GM18519 (cell line): ENCODE measurements at regions not wholly inside any gene's neighbourhood (a gene's known extent, or its start where the extent isn't known, plus 50 kb on each side); places are given as distances from the start of the nearest gene placed in this dataset.

Source experiments
- ATAC-seq: cut with Tn5 transposase; IDR thresholded peaks from one replicate; pipeline ENCODE4 v1.9.1; 2021; ENCODE audit warnings: mild to moderate bottlenecking, moderate library complexity; ENCODE audit not compliant: unreplicated experiment, low FRiP score

DNA sequence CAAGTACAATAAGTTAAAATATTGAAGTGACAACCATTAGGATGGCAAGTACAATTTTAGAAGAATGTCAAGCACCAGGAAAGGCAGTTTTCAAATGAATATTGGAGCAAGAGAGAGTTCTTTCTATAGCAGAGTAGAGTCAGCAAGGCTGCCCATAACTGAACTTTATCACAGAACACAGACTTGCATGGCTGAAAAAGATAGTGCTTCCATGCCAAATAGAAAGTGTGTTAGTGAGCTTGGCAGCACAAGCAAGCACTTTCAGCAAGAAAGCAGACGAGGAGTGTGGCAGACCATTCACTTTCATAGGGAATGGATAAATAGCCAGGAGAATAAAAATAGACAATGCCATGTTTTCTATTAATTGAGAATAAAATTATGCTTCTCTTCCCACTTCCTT, 647.0 kb upstream of the MGAT4C start:
- ATAC-seq: no peak

DNA sequence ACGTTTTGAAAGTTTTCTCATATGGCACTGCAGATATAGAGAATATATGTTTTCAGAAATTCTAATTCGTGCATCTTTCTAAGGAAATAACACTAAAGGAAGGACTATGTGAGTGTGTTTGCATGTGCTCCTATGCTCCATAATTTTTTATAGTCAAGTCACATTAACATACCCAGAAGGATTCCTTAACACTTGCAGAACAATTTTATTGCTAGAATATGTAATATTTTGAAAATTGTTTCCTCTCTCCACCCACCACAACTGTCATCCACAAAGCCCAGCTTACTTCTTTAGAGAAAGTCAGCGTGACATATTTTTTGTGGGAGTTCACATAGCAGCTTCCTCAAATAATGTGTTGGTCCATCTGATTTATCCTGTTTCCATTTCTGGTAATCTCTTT, 604.6 kb upstream of the MGAT4C start:
- ATAC-seq: no peak

DNA sequence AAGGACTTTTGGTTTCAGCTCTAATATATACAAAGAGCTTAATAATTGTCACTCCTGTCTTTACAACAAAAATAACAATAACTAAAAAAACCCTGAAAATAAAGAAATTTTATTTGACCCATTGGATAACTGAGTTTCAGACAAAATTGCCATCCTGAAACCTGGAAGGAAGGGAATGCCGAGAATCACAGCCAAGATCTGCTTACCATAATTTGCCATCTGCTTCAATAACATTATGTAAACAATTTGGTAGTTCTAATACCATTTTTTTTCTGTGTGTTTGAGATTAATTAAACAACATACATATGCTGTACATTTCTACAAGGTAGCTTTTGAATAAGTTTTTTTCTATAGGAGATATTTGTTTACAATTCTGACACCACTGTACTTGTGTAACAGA, 596.3 kb upstream of the MGAT4C start:
- ATAC-seq: no peak

DNA sequence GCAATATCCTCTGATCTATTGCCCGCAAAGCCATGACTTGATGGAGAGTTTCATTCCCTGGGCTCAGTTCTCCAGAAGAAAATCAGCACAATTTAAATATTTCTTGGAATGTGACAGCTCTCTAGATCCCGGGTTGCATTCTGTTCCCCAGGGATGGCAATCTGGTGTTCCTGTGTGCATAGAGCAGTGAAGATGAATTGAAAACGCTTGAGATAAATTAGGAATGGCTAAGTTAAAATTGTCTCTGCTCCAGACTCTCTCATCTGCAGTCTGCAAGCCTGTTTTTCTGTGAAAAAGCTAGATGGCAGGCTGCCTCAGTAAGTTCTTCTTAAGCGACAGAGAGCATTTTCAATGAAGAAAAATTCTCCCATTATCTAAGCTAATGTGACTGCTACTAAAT, 582.5 kb upstream of the MGAT4C start:
- ATAC-seq: no peak

DNA sequence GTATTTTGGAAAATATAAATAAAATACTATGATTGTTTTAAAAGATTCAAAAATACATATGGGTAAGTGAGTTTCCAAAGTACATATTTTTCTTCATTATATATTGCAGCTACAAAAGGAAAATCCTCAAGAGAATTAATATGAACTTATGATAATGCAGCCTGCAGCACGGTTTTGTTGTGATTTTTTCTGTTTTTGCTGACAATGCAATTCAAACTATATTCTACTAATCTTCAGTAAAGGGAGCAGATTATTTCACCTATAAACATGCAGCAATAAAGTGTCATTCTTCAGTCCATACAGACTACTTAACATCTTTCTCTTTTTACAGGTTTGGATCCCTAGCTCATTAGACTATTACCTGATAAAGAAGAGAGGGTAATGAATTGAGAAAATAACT, 582.1 kb upstream of the MGAT4C start:
- ATAC-seq: no peak

DNA sequence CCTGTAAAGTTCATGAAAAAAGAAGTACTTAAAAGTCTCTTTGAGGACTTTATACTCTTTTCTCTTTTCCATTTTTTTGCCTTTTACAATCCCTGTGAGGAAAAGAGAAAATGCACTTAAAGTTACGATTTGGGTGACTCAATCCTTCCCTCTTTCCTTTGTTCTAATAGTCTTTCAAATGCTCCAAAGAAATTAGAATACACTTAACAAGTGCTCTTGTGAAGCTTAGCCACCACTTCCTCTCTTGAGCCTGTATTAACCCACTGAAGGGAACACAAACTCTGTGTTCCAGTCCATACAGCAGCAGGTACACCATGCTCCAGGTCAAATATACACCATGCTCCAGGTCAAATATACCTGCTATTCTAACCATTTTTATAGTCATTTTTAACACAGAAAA, 581.1 kb upstream of the MGAT4C start:
- no peak for ATAC-seq

DNA sequence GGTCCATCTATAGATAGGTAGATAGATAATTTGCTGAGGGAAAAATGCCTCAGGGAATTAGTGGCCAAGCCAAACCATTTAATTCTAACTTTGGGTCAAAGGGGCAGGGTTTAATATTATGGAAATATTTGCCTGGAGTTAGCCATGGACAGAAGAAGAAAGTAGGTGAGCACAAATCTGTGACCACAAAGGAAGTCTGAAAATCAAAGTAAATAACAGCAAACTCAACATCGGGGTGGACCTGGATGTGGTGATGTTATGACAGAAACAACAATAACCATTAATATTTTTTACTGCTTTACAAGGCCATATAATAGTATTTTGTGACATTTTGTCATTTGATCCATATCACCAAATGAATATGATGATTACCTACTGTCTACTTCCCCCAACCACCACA, 578.0 kb upstream of the MGAT4C start:
- ATAC-seq: no peak

DNA sequence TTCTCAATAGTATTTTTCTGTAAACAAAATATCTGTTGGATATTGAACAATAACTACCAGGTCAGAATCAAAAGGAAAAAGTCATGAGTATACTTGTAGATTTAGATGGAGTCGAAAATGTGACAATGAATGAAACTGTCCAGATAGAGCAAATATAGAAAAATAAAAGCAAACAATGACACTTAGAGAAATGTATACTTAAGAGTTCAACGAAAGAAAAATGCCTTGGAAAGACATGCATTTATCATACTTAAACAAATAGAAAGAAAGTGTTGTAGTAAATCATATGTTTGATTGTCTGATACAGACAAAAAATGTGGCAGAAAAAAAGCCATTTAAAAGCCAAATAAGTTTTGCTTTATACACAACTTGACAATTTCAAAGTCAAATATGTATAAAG, 571.2 kb upstream of the MGAT4C start:
- no peak for ATAC-seq

DNA sequence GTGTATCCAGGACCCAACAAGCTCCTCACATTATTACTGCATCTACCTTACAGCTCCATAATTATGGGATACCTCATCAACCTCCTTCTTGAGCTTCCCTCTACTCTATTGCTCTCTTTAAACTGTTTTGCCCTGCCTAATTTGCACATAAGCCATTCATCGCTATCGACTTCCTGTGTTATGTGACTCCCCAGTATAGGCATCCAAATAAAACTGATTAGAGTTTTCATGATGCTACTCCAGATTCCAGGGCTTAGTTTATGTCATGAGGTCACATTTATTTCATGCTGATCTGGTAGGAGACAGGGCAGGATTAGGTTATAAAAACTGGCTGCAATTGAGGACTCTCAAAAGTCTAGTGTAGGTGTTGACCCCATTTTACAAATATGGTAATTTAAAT, 569.9 kb upstream of the MGAT4C start:
- no peak for ATAC-seq

DNA sequence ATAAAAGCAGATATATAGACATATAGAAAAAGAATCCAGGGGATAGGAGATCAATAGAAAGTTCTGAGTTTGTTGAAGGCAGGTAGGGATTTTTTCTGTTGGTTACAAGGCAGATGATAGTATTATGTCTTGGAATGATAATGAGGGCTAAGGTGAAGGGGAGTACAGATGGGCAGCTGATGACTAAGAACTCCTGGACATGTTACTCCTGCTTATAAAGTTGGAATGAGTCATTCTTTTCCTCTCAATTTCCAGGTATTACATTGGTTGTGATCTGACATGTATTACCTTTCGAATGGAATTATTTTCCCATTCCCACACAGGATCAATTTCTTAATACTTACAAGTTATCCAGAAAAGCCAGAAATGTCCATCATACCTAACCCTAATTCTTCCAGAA, 545.2 kb upstream of the MGAT4C start:
- ATAC-seq: no peak

DNA sequence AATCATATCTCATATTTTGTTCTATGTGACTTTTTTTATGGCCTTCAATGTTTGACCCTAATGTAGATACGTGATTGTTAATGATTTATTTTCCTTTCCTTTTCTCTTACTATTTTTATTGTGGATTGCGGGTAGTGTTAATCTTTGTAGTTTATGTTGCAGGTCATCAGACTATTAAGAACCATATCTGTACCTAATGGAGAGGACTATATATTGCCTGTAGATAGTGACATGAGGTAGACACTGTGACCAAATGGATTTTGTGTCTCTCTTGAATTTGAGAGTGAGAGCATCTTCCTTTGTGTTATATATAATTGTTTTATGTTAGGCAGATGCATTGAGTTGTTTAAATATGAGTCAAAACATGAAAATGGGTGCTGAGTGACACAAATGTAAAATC, 543.4 kb upstream of the MGAT4C start:
- ATAC-seq: no peak

DNA sequence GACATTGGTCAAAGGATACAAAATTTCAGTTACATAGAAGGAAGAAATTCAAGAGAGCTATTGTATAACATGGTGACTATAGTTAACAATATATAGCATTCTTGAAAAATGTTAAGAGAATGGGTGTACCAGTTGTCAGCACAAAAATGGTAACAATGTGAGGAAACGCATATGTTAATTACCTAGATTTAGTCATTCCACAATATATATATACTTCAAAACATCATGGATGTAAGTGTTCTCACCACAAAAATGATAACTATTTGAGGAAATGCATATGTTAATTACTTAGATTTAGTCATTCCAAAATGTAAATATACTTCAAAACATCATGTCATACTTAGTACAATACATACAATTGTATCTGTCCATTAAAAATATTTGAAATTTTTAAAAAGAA, 540.4 kb upstream of the MGAT4C start:
- no peak for ATAC-seq

DNA sequence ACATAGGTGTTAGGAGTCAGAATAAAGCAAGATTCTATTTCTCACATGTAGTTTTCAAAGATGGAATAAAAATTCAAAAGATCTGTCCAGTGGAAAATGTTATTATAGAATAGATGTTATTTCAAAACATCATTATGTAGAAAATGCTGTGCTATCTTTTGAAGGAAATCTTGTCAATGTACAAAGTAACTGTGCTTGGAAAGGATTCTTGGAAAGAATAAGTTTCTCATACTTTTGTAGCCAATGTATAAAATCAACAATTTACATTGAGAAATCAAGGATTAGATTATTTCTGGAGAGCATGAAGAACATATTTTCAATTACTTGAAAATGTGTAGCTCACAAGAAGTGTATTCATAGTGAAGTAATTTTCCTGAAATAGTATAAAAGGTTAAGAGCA, 532.5 kb upstream of the MGAT4C start:
- no peak for ATAC-seq

DNA sequence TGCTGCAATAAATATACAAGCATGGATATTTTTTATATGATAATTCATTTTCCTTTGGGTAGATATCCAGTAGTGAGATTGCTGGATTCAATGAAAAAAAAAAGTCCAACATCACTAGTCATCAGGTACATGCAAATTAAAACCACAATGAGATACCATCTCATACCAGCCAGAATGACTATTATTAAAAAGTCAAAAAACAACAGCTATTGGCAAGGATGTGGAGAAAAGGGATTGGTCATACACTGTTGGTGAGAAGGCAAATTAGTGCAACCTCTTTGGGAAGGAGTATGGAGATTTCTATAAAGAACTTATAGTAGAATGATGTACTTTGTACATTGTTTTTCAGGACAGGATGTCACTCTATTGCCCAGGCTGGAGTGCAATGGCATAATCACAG, 531.2 kb upstream of the MGAT4C start:
- ATAC-seq: no peak

DNA sequence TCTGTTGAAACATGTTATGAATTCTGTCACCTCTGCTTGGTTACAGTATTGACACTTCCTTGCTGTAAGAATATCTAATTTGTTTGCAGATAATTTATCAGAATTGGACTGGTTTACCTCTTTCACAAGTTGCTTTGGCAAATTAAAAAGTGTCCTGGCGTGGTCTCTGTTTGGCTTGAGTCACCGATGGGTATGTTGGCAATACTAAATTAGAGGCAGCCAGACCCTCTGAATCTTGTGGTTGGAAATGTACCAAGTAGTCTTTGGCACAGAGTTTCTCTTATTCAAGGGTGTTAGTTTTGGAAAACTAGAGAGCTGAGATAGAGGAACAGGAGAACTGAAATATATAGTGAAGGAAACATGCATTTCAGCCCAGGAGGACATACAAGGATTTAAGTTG, 521.1 kb upstream of the MGAT4C start:
- ATAC-seq: no peak

DNA sequence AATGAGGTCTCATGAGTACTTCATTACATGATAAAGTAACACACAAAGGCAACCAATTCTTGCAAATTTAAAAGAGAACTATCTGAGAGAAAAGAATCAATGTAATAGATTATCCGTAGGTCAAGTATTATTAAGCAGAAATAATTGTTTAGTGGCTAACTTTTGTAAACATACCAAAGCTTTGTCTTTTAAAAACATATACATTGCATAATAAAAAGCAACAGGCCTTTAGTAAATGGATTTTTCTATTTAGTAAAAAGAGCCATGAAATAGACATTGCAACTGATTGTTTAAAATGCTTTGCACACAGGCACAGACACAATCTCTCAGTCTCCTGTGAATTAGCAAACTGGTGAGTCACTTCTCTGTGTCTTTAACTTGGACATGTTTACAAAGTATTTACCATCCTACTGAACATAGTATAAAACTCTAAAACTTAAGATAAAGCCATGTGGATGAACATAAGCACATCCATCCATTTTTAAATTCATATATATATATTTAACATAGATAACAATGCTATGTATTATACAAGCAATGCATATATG, 518.7 kb upstream of the MGAT4C start:
- ATAC-seq: no peak

DNA sequence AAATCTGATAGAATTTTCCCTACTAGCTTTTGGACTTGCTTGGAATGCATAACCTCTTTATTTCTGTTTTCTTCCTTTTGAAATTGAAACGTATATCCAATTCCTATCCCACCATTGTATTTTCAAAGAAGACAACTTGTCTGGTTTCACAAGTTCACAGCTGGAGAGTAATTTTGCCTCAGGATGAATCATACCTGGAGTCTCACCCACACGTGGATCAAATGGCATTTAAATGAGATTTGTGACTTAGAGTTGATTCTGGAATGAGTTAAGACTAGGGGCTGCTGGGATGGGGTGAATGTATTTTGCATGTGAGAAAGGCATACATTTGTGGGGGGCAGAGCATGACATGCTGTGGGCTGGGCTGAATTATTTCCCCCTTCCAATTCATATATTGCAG, 516.5 kb upstream of the MGAT4C start:
- no peak for ATAC-seq

DNA sequence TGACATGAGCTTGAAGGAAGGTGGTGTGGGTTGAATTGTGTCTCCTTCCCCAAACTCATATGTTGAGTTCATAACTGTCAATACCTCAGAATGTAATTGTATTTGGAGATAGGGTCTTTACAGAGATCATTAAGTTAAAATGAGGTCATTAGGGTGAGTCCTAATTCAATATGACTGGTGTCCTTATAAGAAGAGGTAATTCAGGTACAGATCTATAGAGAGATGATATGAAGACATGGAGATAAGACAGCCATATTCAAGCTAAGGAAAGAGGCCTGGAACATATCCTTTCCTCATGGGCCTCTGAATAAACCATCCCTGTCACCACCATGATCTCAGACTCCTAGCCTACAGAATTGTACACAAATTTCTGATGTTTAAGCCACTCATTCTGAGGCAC, 514.7 kb upstream of the MGAT4C start:
- ATAC-seq: no peak

DNA sequence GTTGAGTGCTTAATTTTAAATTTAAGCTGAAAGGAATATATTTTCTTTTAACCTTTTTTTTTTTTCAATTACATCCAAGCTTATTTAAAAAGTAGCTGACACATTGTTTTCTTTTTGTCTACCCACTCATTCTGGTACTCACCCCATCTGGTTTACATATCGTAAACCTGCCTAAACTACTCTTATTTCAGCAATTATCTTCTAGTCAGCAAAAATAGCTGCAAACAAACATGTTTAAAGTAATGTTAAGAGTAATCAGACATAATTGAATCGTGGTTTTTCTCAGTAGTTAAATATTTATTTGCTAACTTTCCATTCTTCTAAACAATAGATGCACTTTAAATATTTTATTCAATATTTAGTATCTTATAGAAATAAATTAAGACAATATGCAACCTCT, 492.7 kb upstream of the MGAT4C start:
- ATAC-seq: no peak

DNA sequence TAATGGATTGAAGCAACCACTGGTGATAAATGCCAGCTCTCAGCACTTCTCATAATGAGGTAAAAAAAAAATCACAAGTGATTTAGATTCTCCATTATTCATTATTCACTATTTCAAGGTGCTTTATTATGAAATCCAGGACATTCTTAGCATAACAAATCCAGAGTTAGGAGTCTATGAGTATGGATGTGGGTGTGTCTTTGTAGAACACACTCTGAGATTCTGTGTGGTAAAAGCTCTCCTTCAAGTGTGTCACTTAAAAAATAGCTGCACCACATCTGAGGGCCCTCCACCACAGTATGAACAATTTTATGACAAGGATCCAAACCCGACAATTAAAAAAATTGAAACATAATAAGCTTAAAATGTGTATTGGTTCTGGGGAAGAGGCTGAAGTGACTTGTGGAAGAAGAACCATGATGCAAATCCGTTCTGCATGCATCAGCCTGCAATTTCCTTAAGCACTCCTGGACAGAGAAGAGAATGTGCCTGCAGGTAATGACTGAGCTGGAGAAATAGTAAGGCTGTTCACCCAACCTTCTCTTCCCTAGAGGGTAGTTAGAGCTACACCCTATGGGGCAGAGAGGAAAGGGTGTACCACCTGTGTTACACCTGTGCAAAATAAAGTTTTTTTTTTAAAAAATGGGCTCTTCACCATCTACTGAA, 488.5 kb upstream of the MGAT4C start:
- ATAC-seq: no peak

DNA sequence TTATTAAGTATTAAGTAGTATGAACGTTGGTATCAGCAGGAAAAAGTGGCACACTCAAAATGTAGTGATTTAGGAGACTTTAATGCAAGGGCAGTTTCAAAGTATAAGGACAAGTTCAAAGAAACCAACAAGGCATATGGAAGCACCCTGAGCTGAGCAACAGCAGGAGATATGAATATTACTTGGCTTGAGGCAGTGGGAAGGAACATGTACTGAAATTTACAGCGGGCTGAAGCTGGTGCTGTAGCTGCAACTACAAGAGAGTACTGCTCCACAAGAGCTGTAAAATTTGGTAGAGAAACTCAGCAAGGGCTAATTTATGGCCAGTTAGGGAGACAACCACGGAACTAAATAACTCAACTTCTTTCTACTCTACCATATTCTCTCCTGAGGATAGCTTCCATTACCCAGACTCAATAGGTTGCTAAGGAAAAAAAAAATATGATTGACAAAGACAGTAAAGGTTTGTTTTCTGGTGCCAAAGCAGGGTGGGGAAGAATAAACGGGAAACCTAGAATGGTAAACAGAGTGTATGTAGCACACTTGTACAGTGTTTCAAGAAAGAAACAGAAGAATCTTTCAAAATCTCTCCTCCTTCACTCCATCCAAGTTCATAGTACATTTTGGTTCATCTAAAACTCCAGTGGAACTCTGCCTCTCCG, 487.8 kb upstream of the MGAT4C start:
- no peak for ATAC-seq

DNA sequence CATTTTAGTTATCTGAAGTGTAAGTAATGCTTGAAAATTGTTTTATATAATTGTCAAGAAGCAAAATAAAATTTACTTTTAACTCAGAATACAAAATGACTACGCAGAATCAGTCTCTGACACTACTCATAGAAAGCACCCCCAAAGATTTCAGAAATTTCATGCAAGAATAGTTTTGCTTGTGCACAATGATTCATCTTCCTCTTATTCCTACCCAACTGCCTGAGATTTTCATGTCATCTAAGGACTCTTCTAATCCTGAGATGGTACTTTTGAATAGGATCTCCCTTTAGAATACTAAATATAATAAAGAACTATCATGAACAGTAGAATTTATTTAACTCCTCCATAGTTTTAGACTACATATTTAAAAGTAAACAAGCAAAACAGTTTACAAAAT, 485.3 kb upstream of the MGAT4C start:
- no peak for ATAC-seq
